T1000 (cell line): ENCODE measurements at regions not wholly inside any gene's neighbourhood (a gene's known extent, or its start where the extent isn't known, plus 50 kb on each side); places are given as distances from the start of the nearest gene placed in this dataset.
"Not testable (repeated sequence)": the region's sequence is repeated elsewhere in the genome, so short reads cannot be mapped to it uniquely, and the experiment has no call there.

Experiments
- DNase-seq: peaks from one replicate; lab custom pipeline; 2025; ENCODE audit warnings: mixed read lengths; lab: John Stamatoyannopoulos, UW

DNA sequence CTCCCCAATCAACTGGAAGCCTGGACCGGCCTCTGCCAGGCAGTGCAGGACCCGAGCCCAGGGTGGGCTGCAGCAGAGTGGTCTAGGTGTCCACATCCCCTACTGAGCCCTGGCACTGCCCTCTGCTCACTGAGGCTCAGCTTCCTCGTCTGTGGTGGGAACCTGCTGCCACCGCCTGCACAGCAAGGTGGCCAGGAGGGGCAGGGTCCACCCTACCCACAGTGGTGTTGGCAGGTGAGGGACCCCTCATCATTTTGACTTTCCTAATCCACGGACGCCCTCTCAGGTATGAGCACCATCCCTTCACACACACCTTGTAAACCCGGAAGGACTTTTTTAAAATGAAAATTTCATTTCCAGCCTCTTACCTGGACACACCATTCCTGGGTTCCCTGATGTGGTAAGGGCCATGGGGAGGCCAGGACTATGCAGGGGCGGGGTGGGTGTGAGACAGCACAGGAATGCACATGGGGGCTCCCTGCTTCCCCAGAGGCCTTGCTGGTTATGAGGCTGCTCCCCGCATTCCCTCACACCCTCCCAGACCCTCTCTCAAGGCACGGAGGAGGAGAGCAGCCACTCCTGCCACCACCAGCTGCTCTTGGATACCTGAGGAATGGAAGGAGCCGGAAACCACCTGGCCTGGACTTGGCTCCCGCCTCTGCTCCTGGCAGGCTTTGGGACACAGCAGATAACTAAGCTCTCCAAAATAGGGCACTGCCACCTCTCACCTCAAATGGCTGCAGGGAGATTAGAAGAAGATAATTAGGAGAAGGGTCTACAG, 185.9 kb upstream of the TPM1 start:
- no peak for DNase-seq

DNA sequence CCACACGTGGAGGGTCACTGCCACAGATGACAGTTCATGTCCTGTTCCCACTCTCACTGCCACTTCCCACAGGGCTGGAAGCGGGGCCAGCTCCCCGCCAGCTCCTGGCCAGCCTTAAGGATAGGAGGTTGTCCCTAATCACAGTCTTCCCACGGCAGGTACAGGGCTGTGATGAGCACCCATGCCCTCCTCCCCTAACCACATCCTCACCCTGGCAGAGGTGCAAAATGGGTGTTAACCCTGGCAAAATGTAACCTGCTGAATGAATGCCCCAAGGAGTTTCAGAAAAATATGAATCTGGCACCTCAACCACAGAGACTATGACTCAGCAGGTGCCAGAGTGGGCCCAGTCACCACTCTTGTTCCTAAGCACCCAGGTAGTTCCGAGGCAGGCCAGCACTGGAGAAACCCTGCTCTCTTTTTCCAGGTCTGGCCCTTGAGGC, 185.1 kb upstream of the TPM1 start:
- DNase-seq = no peak

DNA sequence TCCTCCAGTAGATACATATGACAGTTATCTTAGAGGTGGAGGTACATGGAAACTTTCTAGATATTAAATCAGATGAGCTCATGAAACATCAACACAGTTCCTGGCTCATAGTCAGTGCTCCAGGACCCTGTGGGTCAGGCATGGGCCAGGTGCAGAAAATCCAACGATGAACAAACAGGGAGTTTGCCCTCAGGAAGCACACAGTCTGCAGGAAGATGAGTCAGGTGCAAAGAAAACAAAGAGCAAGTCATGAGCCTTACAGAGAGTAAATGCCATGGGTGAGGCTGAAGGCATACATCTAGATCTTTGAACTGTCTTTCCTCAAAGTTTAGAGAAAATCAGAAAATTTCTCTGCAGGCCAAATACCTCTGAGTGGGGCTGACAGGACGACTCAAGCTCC, 184.2 kb upstream of the TPM1 start:
- DNase-seq = no peak

DNA sequence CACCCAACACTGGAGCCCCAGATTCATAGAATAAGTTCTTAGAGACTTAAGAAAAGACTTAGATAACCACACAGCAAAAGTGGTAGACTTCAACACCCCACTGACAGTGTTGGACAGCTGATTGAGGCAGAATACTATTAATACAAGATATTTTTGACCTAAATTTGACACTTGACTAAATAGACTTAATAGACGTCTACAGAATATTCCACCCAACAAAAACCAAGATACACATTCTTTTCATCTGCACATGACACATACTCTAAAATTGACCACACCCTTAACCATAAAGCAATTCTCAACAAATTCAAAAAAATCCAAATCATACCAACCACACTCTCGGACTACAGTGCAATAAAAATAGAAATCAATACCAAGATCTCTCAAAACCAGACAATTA, 179.8 kb upstream of the TPM1 start:
- DNase-seq = no peak

DNA sequence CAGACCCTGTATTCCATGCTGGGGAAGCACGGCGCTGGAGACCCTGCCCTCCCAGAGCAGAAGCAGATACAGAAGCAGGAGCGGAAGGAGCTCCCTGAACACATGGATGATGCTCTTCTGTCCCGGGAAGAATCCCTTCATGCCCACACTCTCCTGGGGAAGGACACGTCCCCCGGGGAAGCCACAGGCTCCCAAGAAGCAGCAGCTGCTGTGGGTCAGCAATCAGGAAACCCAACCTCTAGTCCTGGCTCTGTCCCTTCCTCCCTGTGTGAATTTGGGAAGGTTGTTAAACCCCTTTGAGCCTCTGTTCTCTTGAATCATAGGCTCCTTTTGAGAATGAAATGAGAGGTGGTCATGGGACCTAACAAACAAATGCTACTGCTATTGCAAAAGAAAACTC, 176.2 kb upstream of the TPM1 start:
- DNase-seq = no peak

DNA sequence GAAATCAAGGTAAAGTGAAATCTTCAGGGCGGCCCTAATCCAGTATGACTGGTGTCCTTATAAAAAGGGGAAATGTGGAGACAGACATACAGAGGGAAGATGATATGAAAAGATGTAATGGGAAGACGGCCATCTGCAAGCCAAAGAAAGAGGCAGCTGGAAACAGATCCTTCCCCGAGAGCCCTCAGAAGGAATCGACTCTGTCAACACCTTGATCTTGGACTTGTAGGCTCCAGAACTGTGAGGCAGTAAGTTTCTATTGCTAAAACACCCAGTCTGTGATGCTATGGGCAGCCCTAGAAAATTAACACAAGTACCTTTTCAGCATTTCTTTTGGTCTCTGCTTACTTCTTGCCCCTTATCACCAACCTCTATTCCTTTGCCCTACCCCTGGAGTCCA, 174.7 kb upstream of the TPM1 start:
- DNase-seq = no peak

DNA sequence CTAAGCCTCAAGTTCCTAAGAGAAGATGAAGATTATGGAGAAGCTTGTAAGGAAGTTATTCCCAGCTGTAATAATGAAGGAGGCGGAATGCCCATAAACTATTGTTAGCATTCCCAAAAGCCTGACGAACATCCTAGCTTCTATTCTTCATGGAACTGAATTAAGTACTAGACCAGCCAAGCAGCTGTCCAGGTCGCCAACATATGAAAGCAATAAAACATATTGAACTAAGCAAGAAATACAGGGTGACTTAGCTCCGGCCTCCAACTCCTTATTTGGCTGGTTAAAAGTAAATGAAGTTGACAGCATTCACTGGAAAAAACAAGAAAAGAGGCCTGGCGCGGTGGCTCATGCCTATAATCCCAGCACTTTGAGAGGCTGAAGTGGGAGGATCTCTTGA, 174.0 kb upstream of the TPM1 start:
- DNase-seq = no peak

DNA sequence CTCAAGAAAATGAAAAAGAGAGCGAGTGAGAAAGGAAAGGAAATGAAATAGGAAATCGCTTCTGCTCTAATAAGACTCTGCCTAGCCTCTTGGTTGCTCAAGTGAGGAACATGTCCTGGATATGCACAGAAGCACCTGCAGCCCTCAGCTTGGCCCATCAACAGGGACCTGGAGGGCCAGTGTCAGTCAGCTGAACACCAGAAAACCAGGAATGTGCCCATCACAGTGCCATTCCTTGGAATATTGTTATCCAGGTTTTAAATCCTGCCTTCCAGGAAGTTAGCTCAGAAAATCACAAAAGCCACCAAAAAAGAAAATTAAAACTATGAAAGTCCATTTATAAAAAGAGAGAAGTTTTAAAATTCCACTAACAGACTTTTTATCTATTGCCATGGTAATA, 173.4 kb upstream of the TPM1 start:
- DNase-seq = no peak

DNA sequence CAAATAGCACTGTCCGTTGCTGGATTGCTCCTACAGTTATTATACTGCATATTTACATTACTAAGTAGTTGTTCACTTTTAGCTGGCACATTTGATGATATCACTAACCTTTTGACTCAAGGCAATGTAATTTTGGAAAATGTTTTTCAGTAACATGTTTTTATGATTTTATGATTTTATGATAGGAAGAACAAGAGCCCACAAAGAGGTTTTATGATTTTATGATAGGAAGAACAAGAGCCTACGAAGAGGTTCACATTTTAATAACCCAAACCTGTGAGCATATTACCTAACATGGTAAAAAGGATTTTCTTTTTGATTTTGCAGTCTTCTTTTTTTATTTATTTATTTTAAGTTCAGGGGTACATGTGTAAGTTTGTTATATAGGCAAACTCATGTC, 172.3 kb upstream of the TPM1 start:
- DNase-seq = no peak

DNA sequence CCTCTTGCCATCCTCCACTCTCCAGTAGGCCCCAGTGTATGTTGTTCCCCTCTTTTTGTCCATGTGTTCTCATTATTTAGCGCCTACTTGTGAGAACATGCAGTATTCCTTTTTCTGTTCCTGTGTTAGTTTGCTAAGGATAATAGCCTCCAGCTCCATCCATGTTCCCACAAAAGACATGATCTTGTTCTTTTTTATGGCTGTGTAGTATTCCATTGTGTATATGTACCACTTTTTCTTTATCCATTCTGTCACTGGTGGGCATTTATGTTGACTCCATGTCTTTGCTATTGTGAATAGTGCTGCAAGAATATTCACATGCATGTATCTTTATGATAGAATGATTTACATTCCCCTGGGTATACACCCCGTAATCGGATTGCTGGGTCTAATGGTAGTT, 171.8 kb upstream of the TPM1 start:
- not testable (repeated sequence) for DNase-seq

DNA sequence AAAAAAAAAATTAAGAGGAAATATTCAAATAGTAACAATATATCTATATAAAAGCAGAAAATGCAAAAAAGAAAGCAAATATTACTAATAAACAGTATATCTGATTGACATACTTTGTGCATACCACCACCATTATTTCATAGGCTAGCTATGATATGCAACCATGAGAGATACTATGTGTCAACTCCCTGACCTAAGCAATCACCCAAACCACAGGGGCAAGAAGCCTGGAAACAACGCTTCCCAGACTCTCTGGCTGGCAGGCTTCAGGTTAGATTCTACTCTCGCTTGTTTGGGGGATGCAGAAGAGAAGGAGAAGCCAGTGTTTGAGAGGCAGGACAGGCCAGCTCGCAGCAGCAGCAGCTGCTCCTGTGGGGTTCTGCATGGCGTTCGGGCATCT, 169.3 kb upstream of the TPM1 start:
- no peak for DNase-seq

DNA sequence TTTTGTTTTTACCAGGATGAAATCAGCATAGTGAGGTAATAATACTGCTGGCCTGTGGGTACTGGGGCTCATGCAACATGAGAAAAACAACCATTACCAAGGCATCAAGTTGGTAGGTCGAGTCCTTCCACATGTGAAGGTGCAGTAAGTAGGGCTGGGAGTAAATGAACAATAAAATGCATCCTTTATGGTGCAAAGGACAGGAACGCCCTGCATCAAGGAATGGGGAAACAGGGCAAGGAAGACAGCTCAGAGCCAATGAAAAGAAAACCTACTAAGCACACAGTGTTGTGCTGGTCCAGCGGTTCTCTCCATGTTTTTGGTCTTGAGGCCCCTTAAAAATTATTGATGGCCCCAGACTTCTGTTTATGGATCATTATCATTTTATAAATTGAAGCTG, 168.5 kb upstream of the TPM1 start:
- no peak for DNase-seq

DNA sequence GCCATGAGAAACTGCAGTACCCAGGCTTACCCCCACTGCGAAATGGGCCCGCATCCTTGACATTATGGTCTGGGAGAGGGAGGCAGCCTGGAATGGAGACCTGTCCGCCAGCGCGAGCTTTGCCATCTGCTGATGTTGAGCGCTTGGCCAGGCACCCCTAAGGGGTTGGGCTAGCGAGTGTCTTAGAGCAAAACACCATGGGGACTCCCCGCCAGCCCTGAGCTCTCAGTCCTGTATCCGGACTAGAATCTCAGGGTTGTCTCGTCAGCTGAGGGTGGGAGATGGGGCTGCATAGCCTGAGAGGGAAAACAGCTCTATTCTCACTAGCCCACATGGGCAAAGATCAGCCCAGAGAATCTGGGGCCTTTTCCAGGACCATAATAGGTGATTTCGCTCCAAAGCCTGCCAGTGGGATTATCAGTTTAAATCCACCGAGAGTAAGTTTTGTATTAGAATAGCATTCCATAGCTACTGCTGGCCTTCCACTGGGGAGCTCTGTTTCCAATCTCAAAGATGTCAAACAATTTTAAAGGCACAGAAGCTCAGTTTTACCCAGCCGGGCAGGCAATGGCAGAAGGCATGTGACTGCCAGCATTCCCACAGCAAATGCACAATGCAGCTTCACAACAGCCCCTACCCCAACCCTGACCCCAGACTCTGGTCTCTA, 167.5 kb upstream of the TPM1 start:
- no peak for DNase-seq

DNA sequence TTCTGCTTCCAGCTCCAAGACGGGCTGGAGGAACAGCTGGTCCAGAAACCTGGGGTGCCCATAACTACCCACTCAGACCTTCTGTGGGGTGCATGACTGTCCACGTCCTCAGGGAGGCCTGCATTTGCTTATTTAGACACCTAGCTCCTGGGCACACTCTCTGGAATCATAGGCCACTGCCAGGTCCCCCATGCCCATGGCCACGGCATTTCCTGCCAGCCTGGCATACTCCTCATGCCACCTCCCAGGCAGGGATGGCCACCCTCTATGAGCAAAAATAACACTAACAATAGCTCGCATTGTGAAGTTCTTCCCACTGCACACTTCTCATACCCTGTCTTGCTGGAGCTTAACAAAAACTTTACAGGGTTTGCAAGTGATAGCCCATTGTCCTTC, 166.9 kb upstream of the TPM1 start:
- no peak for DNase-seq

DNA sequence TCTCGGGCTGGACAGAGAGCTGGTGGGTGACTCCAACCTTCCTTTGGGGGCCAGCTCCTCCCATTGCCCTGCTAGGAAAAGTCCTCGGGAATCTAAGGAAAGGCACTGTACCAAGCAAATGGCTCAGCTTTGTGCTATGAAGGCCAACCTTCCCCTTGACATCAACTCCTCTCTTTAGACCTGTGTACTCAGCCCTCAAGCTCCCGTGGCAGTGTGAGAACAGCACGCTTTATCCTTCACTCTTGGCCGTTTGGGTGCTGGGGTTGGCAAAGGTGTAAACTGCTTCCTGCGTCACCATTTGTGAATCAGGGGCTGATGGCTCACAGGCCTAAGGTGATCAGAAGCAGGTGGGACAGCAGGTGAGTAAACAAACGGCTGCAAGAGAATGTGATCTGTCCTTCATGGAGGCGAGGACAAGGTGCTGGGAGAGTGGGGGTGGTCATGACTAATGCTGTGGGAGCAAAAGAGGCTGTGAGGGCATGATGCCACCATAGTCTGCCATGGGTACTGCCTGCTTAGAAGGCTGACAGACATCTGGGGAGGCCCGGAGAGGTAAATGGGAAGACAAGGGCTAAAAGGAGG, 165.2 kb upstream of the TPM1 start:
- DNase-seq = no peak

DNA sequence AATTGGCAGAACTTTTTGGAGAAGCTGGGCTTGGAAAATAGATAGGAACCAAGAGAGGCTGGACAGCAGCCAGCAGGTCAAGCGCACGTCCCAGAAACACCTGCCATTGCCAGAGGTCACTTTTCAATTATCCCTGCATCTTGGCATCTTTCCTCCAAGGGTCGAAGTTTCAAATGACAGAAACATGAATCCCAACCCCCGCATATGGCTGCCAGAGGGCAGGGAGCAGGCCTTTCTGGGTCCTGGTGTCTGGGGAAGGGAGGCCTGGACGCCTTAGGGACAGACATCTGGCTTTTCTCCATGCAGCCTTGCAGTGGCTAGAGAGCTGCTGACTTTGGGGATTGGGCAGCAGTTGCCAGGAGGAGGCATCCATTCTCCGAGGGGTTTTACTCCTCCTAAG, 164.5 kb upstream of the TPM1 start:
- no peak for DNase-seq

DNA sequence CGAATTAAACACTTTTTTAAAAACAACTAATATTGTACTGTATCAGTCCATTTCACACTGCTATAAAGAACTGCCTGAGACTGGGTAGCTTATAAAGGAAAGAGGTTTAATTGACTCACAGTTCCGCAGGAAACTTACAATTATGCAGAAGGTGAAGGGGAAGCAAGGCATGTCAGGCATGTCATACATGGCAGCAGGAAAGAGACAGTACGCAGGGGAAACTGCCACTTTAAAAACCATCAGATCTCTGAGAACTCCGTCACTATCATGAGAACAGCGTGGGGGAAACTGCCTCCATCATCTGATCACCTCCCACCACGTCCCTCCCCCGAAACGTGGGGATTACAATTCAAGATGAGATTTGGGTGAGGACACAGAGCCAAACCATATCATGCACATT, 162.8 kb upstream of the TPM1 start:
- no peak for DNase-seq

DNA sequence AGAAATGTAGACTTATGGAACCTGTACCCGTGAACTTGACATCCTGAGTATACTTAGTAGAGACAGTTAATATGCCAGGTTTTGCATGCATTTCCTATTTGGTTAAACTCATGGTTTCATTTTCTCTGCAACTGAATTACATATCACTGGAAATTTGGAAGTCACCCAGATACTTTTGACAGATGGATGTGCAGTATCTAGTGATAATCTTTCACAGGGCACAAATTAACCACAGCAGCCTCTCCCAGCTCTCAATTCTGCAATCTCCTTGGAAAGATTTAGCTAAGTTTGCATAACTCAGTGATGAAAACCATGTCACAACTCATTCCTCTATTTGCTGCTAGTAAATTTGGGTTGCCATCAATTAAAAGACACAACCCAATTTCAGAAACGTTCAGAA, 162.3 kb upstream of the TPM1 start:
- DNase-seq = no peak

DNA sequence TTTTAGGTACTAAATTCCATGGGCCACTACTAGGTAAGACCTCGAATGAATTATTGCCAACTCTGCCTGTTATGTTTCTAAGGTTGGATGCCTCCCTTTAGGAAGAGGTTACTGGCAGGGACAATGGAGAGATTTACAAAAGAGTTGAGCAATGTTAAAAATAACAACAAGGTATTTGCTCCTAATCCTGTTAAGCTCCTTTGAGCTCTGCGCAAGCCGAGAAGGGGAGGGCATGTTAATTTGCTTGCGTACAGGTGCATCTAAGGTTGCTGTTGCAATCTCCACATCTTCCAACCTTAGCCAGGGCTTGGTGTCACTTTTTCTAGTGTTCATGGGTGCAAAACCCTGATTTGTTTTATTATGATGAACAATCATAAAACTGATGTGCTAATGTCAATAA, 161.5 kb upstream of the TPM1 start:
- no peak for DNase-seq

DNA sequence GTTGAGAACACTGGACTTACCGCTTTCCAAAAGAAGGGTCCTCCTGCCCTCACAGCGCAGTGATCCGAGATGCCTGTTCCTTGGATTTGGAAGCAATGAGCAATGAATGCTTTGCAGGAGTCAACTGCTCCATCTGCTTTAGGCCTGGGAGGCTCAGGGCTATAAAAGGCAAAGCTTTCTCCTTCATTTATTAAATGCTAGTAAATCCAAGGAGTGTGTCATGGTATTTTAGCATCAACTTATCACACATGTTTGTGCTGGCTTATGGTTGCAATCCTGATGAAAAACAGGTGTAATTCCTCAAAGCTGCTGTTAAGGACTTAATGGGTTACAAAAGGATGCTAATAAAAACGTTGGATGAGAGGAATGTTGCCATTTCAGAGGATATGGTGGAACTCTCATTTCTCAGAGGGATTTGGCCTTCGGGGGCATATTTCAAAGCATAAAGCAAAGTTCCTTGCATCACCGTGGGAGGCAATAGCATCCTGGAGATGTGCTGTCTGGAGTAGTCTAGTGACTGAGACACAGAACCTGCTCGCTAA, 158.5 kb upstream of the TPM1 start:
- DNase-seq = no peak

DNA sequence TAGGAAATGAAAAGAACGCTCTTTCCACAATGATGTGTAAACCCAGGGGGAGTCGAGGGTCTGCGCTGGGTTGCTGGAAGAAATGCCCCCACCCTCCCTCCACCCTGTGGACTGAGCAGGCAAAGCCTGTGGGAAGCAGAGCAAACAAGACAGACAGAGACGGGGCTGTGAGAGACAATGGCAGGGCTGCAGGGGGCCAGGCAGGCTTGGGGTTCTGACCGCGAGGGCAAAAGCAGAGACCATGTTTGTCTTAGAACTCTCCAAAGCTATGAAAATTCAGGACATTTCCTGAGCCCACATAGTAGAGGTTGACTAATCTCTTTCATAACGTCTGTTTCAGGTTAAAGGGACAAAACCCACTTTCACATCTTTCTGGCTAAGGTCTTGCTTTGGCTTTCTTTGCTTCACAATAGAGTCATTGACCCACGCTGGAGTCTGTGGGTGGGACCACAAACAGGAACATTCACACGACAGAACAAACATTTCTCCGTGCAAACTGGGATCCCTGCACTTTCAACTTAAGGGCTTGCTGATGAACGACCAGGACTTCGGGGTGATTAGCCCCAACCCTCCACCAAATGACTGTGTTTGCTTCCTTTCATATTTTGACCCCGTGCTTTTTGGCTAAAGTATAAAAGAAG, 156.0 kb upstream of the TPM1 start:
- DNase-seq = no peak

DNA sequence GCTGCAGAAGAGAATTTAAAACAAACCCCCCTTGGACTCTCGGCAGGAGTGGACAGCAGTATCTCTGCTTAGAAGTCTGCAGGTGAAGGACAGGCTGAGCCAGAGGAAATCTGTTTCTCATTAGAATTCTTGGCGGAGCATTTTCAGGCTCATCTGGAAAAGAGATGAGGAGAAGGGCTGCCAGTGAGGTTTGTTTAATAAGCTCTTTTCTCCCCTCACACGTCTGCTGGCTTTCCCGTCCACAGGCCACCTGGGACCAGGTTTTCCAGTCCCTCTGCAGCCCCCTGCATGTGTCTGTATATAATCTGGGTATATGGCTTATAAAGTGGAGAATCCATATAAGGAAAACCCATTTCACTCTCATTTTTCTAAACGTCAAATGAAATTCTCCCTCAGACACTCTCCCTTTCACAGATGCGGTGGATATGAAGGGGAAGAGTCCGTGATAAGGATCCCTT, 155.4 kb upstream of the TPM1 start:
- no peak for DNase-seq

DNA sequence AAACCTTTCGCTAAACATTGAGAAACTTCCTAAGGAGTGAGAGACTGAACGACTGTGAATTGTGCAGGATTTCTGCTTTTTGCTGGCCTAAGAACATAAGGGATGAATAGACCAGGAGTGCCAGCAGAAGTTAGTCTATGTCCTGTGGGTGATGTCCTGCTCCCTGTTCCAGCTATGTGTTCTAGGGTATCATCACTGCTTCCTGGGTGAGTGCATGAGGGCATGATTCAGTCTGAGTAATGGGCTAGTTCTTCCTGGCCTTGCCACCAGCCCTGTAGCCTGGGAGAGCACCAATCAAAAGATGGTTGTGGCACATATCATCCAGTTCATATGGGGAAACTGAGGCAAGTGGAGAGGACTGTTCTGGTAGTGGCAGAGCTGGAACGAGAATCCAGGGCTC, 153.9 kb upstream of the TPM1 start:
- DNase-seq = no peak
